HepG2 (cell line): ENCODE measurements at regions not wholly inside any gene's neighbourhood (a gene's known extent, or its start where the extent isn't known, plus 50 kb on each side); places are given as distances from the start of the nearest gene placed in this dataset.

Source experiments
- ETV6 ChIP-seq: sonication (generic); formaldehyde crosslinking; conservative IDR thresholded peaks from 2 replicates; pipeline ENCODE4 v1.4.0; 2020; ENCODE audit warnings: missing genetic modification reagents
- GFI1 ChIP-seq: sonication (generic); formaldehyde crosslinking; IDR thresholded peaks from 2 replicates; pipeline ENCODE4 v1.5.0; 2020; ENCODE audit warnings: missing genetic modification reagents, mild to moderate bottlenecking, borderline replicate concordance
- HOXA9 ChIP-seq: sonication (generic); formaldehyde crosslinking; IDR thresholded peaks from 2 replicates; pipeline ENCODE4 v1.8.1; 2022; ENCODE audit warnings: missing genetic modification reagents, mild to moderate bottlenecking, moderate library complexity, borderline replicate concordance
- KAT7 ChIP-seq: IDR thresholded peaks from 2 replicates; pipeline ENCODE4 v1.6.1; 2018; ENCODE audit warnings: borderline replicate concordance, missing compliant biosample characterization
- KLF12 ChIP-seq: sonication (generic); formaldehyde crosslinking; IDR thresholded peaks from 2 replicates; pipeline ENCODE4 v1.4.0; 2020; ENCODE audit warnings: missing genetic modification reagents, borderline replicate concordance
- MXD4 ChIP-seq: IDR thresholded peaks from 2 replicates; pipeline ENCODE4 v1.6.1; 2016; ENCODE audit warnings: mild to moderate bottlenecking, missing biosample characterization, missing genetic modification reagents
- NFAT5 ChIP-seq: sonication (generic); formaldehyde crosslinking; IDR thresholded peaks from 2 replicates; pipeline ENCODE4 v1.4.0; 2020; ENCODE audit warnings: missing genetic modification reagents
- NR0B2 ChIP-seq: sonication (generic); formaldehyde crosslinking; IDR thresholded peaks from 2 replicates; pipeline ENCODE4 v1.4.0; 2020; ENCODE audit warnings: mild to moderate bottlenecking, missing genetic modification reagents
- RCOR2 ChIP-seq: IDR thresholded peaks from 2 replicates; pipeline ENCODE4 v1.6.1; 2016; ENCODE audit warnings: missing biosample characterization, missing genetic modification reagents
- RELA ChIP-seq: sonication (generic); formaldehyde crosslinking; IDR thresholded peaks from 2 replicates; pipeline ENCODE4 v1.4.0; 2020; ENCODE audit warnings: missing genetic modification reagents
- RXRB ChIP-seq: IDR thresholded peaks from 2 replicates; pipeline ENCODE4 v1.6.1; 2016; ENCODE audit warnings: borderline replicate concordance, missing genetic modification reagents, missing compliant biosample characterization
- SIX1 ChIP-seq: sonication (generic); formaldehyde crosslinking; IDR thresholded peaks from 2 replicates; pipeline ENCODE4 v1.4.0; 2020; ENCODE audit warnings: missing genetic modification reagents, borderline replicate concordance
- ZBTB46 ChIP-seq: sonication (generic); formaldehyde crosslinking; IDR thresholded peaks from 2 replicates; pipeline ENCODE4 v1.4.0; 2020; ENCODE audit warnings: mild to moderate bottlenecking, missing genetic modification reagents, borderline replicate concordance
- ZFP36L2 ChIP-seq: sonication (generic); formaldehyde crosslinking; IDR thresholded peaks from 2 replicates; pipeline ENCODE4 v1.4.0; 2020; ENCODE audit warnings: missing genetic modification reagents
- ZNF136 ChIP-seq: sonication (generic); formaldehyde crosslinking; IDR thresholded peaks from 2 replicates; pipeline ENCODE4 v1.8.1; 2022; ENCODE audit warnings: low read depth, mild to moderate bottlenecking, moderate library complexity, missing genetic modification reagents
- ZNF251 ChIP-seq: sonication (generic); formaldehyde crosslinking; IDR thresholded peaks from 2 replicates; pipeline ENCODE4 v1.9.0; 2021; ENCODE audit warnings: mild to moderate bottlenecking, missing genetic modification reagents
- ZNF256 ChIP-seq: sonication (generic); formaldehyde crosslinking; conservative IDR thresholded peaks from 2 replicates; pipeline ENCODE4 v1.4.0; 2020; ENCODE audit warnings: missing genetic modification reagents
- ZNF530 ChIP-seq: sonication (generic); formaldehyde crosslinking; IDR thresholded peaks from 2 replicates; pipeline ENCODE4 v1.5.0; 2020; ENCODE audit warnings: low read depth, mild to moderate bottlenecking, missing genetic modification reagents
- ZNF746 ChIP-seq: sonication (generic); formaldehyde crosslinking; IDR thresholded peaks from 2 replicates; pipeline ENCODE4 v1.8.0; 2022; ENCODE audit warnings: mild to moderate bottlenecking, missing genetic modification reagents
- ZNF782 ChIP-seq: sonication (generic); formaldehyde crosslinking; IDR thresholded peaks from 2 replicates; pipeline ENCODE4 v1.4.0; 2020; ENCODE audit warnings: missing genetic modification reagents, mild to moderate bottlenecking, borderline replicate concordance
- ZSCAN22 ChIP-seq: sonication (generic); formaldehyde crosslinking; IDR thresholded peaks from 2 replicates; pipeline ENCODE4 v1.4.0; 2020; ENCODE audit warnings: mild to moderate bottlenecking, missing genetic modification reagents

GRCh38 chr4:34733185-34733941, 1511.0 kb downstream of the ARAP2 start (continued):
- TF ChIP-seq MXD4 (no peak), ZSCAN22 (CRISPR knock-in tag) (no peak), KAT7 (CRISPR knock-in tag) (no peak), ZBTB46 (CRISPR knock-in tag) (no peak), ZNF782 (CRISPR knock-in tag) (no peak), NR0B2 (no peak), SIX1 (CRISPR knock-in tag) (peak; percentile 86), HOXA9 (no peak), ZNF256 (CRISPR knock-in tag) (no peak), ZNF746 (CRISPR knock-in tag) (no peak), KLF12 (no peak), NFAT5 (CRISPR knock-in tag) (no peak), RELA (CRISPR knock-in tag) (no peak), ZNF136 (CRISPR knock-in tag) (no peak), GFI1 (CRISPR knock-in tag) (peak; percentile 91), ZFP36L2 (CRISPR knock-in tag) (no peak), ZNF530 (no peak), ETV6 (CRISPR knock-in tag) (no peak), ZNF251 (CRISPR knock-in tag) (no peak), RXRB (CRISPR knock-in tag) (peak; percentile 49), RCOR2 (no peak)
